Erythroblast (primary cell): ENCODE measurements at regions not wholly inside any gene's neighbourhood (a gene's known extent, or its start where the extent isn't known, plus 50 kb on each side); places are given as distances from the start of the nearest gene placed in this dataset.

Experiments used
- GATA1 ChIP-seq: IDR thresholded peaks from 2 replicates; pipeline ENCODE4 v1.6.1; 2011; ENCODE audit warnings: low read depth, mild to moderate bottlenecking, control low read depth, low read length, moderate library complexity
- POLR2A ChIP-seq: IDR thresholded peaks from 2 replicates; pipeline ENCODE4 v1.6.1; 2011; ENCODE audit warnings: mild to moderate bottlenecking, low read length

DNA sequence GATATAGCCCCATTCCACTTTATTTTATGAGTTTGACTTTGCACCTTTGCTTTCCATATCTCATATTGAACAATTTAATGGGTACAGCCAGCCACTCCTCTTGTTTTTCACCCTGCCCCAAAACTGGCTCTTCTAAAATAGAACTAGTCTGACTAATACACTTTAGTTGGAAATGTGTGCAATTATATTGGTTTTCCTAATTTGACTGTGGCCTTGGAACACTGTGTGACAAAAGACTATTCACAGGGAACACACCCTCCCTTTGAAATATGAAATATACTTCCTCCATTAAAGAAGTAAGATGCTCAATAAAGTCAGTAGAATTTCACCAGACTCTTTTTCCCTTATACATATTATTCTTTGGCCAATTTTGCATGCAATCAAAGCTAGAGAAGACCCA is 218.6 kb upstream of the DCN start:
- TF ChIP-seq POLR2A (no peak), GATA1 (no peak)
